Endothelial cell (in vitro differentiated cells): ENCODE measurements at regions not wholly inside any gene's neighbourhood (a gene's known extent, or its start where the extent isn't known, plus 50 kb on each side); places are given as distances from the start of the nearest gene placed in this dataset.

ENCODE experiments used
- DNase-seq: peaks from one replicate; pipeline ENCODE4 v3.0.0; 2021; ENCODE audit warnings: low spot score
- H3K27ac Mint-ChIP-seq: one replicate; pipeline ENCODE4 v1.8.0; 2021; ENCODE audit warnings: mixed read lengths, inconsistent platforms; ENCODE audit not compliant: unreplicated experiment
- H3K27me3 Mint-ChIP-seq: one replicate; pipeline ENCODE4 v1.8.0; 2021; ENCODE audit warnings: mild to moderate bottlenecking, moderate library complexity, mixed read lengths, inconsistent platforms; ENCODE audit not compliant: unreplicated experiment
- H3K36me3 Mint-ChIP-seq: one replicate; pipeline ENCODE4 v1.8.0; 2021; ENCODE audit warnings: mild to moderate bottlenecking, low read depth, mixed read lengths, inconsistent platforms; ENCODE audit not compliant: unreplicated experiment
- H3K4me1 Mint-ChIP-seq: one replicate; pipeline ENCODE4 v1.8.0; 2021; ENCODE audit warnings: mild to moderate bottlenecking, mixed read lengths, inconsistent platforms; ENCODE audit not compliant: unreplicated experiment
- H3K4me3 Mint-ChIP-seq: one replicate; pipeline ENCODE4 v1.8.0; 2021; ENCODE audit warnings: mild to moderate bottlenecking, mixed read lengths, inconsistent platforms; ENCODE audit not compliant: unreplicated experiment
- H3K9me3 Mint-ChIP-seq: one replicate; pipeline ENCODE4 v1.8.0; 2021; ENCODE audit warnings: mixed read lengths, inconsistent platforms; ENCODE audit not compliant: unreplicated experiment
- CTCF ChIP-seq: fragments of 200-600 bp; sonication (generic); IDR thresholded peaks from one replicate; pipeline ENCODE4 v1.5.0; 2021; ENCODE audit warnings: antibody characterized with exemption; ENCODE audit not compliant: unreplicated experiment

- no peak overlapping the region for H3K4me3 Mint-ChIP-seq
- H3K27me3 Mint-ChIP-seq, result peaks cover 6% of the 10 kb centered on the region
- no peaks in the 10 kb centered on the region for H3K4me1 Mint-ChIP-seq
- peaks cover 7% of the 10 kb centered on the region for H3K9me3 Mint-ChIP-seq
- peak; percentile 27 for TF ChIP-seq CTCF
- DNase-seq, result peak; percentile 18
- H3K36me3 Mint-ChIP-seq, result peaks cover 6% of the 10 kb centered on the region
- H3K27ac Mint-ChIP-seq, result no peak overlapping the region
Observed at GRCh38 chr2:123808243-123808642, 216.8 kb upstream of the CNTNAP5 start.

GRCh38 chr2:123811846-123812245 lies 213.2 kb upstream of the CNTNAP5 start:
- H3K27me3 Mint-ChIP-seq, result peaks cover 4% of the 10 kb centered on the region
- DNase-seq, result no peak
- no peak overlapping the region for H3K27ac Mint-ChIP-seq
- H3K36me3 Mint-ChIP-seq, result no peaks in the 10 kb centered on the region
- no peak overlapping the region for H3K4me3 Mint-ChIP-seq
- TF ChIP-seq CTCF, result no peak
- no peaks in the 10 kb centered on the region for H3K9me3 Mint-ChIP-seq
- H3K4me1 Mint-ChIP-seq, result no peaks in the 10 kb centered on the region

- Mint-ChIP-seq H3K9me3 (no peaks in the 10 kb centered on the region), H3K27me3 (peaks cover 1% of the 10 kb centered on the region), H3K36me3 (no peaks in the 10 kb centered on the region), H3K4me3 (no peak overlapping the region), H3K4me1 (no peaks in the 10 kb centered on the region), H3K27ac (no peak overlapping the region)
- TF ChIP-seq CTCF, result no peak
- no peak for DNase-seq
Observed at GRCh38 chr2:123816203-123816602, 208.9 kb upstream of the CNTNAP5 start.

- Mint-ChIP-seq H3K36me3 (no peaks in the 10 kb centered on the region), H3K4me1 (no peaks in the 10 kb centered on the region), H3K27me3 (no peaks in the 10 kb centered on the region), H3K9me3 (no peaks in the 10 kb centered on the region), H3K27ac (no peak overlapping the region), H3K4me3 (no peak overlapping the region)
- TF ChIP-seq CTCF, result no peak
- no peak for DNase-seq
Observed at GRCh38 chr2:123816928-123817327, 208.2 kb upstream of the CNTNAP5 start.

GRCh38 chr2:123826729-123827271 lies 198.3 kb upstream of the CNTNAP5 start:
- Mint-ChIP-seq H3K27ac (no peak overlapping the region), H3K4me3 (no peak overlapping the region), H3K27me3 (no peaks in the 10 kb centered on the region), H3K36me3 (no peaks in the 10 kb centered on the region), H3K9me3 (no peaks in the 10 kb centered on the region), H3K4me1 (no peaks in the 10 kb centered on the region)
- TF ChIP-seq CTCF, result no peak
- no peak for DNase-seq
